NCI-H2171 treated with DMSO at 0.1 percent for 48 hours (cell line): ENCODE measurements at regions not wholly inside any gene's neighbourhood (a gene's known extent, or its start where the extent isn't known, plus 50 kb on each side); places are given as distances from the start of the nearest gene placed in this dataset.

ENCODE experiments used
- DNase-seq: peaks from one replicate; lab custom pipeline; 2025; lab: John Stamatoyannopoulos, UW

DNA sequence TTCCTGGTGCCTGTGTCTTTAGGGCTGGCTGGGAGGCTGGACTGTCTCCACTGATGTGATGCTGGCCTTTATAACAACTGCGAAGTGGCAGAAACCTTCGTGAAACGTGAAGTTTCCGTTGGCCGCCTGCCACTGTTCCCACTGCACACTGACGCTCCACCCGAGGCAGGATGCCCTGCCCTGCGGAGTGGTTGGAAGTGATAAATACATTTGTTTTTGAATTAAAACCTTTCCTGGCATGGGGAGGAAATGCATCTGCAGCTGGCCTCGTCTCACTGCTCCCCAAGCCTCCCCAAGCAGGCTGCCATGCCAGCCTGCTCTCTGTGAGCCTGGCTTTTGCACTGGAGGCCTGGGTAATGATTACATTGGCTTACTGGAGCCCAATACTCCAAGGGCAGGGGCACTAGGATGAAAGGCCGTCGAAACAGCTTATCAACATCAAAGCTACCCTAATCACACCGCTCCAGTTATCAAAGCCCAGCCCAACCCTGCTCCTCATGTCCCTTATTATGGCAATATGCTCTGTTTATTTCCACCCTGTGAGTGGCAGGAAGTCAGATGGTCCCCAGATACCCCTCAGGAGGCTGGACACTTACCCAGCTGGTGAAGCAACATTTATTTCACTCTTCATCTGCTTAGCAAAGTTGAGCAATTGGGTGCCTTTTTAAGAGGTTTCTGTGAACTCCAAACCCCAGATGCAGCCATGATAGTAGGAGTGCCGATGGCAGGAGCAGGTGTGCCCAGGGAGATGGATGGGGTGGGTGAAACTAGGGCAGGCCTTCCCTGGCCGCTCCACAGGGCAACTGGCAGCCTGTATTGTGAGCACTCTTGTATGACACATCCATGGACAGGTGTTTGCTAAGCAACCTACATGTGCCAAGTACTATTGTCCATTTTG is 97.4 kb upstream of the ITGA6 start:
- no peak for DNase-seq

DNA sequence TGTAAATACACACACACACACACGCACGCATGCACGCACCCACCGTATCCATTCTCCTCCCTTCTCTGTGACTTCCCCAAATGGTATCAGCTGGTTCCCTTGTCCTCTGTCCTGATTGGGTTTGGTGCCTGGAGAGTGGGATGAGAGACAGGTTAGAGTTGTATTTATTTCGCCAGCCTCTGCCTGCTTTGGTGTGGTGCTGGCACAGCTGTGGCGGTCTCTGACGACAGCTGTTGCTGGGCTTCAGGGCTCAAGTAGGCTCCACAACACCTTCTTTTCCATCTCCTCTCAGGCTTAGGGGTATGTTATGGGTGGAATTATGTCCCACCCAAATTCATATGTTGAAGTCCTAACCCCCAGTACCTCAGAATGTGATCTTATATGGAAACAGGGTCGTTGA is 94.9 kb upstream of the ITGA6 start:
- DNase-seq, result peak; percentile 10

DNA sequence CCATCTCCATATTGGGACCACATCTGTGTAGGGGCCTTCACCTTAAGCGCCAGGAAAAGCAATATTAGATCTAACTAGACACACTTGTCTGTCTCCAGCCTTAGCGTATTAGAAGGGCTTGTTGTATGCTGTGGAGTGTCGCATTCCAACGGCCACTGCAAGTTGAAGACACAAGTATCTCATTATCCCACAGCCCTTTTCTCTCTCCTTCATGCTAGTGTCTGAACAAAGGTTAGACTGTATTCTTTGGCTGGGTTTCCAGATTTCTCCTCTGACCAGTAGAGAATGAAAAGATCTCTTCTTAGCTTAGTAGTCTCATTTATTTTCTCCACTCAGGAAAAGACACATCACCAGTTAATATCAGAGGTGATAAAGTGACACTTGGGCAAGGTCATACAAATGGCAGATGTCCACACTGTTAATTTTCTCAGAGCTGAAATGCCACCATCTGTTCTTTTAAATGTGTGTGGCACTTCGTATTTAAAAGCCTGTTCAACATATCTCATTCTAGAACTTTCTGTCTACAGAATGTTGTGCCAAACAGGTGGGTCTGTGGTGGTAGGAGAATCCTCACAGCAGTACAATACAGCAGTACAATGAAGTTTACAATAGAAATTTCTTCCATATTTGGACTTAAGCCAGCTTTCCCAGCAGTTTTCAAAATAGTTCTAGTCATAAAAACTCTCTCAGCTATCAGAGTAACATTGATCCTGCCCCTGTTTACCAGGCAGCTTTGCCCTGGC is 94.0 kb upstream of the ITGA6 start:
- peak; percentile 26 for DNase-seq

DNA sequence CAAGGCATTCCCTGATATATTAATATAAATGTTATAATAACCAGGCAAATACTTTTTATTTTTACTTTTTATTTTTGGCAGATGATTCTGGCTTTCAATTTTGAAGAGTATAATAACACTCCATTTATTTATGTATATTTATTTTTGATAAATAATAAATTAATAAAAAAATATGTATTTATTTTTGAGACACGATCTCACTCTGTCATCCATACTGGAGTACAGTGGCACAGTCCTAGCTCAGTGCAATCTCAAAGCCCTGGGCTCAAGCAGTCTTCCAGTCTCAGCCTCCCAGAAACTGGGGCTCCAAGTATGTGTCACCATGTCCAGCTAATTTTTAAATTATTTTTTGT is 93.4 kb upstream of the ITGA6 start:
- no peak for DNase-seq

DNA sequence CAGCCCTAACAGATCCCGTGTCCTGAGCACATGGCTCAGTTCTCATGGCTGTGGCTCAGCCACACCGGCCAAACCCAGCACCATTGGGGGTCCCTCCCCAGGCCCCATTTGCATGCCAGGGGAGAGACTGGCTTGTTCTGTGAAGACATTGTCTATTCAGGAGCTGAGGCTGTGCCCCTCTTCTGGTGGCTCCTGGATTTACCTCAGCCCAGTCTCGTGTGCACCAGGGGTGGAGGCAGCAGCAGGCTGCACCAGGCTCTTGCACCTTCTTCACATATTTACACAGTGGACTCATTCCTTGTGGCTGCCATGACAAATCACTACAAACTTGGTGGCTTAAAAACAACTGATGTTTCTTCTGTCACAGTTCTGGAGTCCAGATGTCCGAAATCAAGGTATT is 92.4 kb upstream of the ITGA6 start:
- DNase-seq, result no peak

DNA sequence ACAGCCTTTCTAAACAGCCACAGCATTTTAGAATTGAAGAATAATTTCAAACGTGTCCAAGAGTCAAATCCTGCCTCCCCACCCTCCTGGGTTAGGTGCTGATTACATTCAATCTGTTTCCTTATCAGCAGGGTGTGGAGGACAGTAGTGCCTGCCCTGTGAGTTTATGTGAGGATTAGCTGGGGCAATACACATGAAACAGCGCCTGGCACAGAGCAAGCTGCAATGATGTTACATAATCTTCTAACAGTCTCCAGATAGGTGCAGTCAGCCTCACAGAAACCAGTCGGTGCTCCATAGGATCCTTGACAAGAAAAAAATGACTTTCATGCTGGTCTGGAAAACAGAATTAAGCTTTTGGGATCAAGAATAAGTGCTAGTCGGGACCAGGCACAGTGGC is 91.7 kb upstream of the ITGA6 start:
- DNase-seq, result no peak

DNA sequence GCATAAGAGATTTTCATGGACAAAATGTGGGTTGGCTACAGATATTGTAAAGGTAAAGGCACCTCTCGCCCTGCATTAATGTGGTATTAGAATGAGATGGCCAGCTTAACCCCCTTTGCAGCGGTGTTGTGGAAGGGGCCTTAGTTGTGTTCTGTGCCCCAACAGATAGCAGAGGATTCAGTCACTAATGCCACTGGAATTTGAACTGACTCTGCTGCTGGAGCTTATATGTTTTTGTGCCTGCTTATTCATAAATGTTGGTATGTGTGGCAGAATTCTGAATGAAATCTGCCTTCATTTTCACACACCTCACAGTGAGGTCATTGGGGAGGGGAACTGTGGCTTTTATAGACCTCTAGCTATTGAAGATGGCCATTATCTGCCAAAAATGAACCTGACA is 90.7 kb upstream of the ITGA6 start:
- no peak for DNase-seq

DNA sequence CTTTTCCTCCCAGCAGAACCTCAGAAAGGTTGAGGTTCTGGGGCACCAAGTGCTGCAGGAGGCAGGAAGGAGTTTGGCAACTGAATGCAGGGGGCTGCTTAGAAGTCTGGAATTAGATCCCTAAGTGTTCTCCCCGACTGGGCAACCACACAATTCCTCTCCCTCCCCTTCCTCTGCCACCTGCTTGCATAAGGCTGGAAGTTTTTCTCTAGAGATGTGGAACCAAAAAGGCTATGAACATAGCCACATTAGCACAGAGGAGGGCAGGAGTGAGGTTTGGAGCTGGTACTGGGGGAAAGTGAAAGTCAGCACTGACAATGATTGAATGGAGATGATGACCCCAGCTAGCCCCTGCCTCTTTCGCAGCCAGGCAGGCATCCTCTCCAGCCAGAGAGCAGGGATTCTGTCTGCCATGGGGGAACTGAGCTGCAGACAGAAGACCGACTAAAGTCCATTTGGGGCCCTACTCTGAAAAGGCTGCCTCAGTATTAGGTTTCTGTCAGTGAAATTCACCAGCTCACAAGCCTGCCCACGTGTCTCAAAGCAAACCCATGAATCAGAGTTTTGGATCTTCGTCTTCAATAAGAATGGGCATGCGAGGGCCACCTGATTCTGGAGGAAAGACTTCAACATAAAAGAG is 87.9 kb upstream of the ITGA6 start:
- DNase-seq, result peak; percentile 39

DNA sequence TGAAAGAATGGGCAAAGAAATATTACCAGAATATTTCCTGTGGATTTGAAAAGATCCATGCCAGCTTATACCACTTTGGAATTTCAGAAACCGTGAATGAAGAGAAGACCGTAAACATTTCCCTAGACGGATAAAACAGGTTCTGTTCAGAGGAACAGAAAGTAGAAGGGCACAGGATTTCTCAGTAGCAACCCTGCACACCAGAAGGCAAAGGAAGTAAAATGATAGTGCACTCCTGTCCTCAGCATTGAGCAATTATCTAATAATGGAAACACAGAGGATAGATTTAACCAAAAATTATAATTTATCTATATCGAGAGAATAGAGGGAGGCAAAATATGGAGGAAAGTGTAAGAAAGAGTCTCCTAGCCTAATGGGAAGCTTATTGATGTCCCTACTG is 87.0 kb upstream of the ITGA6 start:
- peak; percentile 5 for DNase-seq

DNA sequence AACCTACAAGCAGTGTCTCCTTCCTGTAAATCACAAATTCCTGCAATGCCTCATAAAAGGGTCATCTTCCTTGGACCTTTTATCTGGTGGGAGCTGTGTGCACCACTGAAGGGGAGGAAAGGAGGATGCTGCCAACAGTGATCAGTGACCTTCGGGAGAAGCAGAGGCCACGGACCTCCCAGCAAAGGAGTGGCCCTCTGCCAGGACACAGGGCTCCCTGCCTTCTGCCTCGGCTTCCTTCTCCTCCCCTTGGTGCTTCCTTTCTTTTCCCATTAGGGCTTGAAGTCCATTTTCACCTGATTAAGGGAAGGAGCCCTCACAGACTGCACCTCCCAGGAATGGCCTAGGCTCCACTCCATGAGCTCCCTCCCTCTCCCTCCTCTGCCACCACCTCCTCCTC is 85.3 kb upstream of the ITGA6 start:
- no peak for DNase-seq

DNA sequence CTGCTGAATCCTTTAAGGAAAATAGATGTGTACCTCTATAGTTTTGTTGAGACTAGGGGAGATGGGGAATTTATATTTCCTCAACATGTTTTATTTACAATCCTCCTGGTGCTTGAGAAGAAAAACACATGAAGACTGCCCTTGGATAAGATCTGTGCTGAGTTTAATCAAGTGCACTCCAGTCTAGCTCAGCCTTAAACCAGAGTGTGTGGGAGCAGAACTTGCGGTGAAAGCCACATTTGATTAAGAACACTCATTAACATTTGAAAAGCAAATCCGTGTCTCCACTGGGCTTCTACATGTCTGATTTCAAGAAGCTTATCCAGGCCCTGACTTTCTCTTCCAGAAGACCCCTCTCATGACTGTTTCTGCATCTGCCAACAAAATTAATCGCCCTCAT is 84.8 kb upstream of the ITGA6 start:
- no peak for DNase-seq

DNA sequence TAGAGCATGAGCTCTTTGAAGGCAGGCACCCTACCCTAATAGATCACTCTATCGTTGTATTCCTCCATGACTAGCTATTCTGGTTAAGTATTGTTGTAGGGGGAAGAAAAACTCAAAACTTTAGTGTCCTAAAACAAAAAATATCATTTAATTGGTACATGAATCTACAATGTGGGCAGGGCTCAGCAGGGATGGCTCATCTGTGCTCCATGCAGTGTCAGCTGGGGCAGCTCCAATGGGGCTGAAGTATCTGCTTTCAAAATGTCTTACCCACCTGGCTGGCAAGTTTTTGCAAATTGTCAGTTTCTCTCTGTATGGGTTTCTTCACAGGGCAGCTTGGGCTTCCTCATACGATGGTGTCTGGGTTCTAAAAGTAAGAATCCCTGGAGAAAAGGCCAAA is 83.2 kb upstream of the ITGA6 start:
- no peak for DNase-seq

DNA sequence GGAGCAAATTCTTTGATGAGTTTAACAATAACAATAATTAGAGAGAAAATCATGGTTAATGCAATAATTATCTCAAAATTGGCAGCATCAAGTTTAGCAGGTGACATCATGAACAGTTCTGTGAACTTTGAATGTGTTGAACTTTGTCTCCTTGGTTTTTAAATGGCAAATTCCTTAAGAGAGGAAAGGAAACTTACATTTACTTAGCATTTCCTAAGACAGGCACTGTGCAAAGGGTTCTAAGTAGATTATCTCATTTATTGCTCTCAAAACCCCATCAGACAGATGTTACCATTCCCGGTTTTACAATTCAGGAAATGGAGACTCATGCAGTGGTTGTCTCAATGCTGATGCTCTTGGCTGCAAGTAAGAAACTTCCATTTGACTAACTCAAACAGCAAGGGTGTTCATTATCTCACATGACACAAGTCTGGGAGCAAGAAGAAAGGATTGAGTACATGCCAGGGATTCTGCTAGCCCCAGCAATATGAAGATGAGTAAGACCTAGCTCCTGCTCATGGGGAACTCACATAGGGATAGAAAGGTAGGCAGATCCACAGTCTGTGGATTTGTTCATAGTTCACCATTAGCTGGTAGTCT is 81.3 kb upstream of the ITGA6 start:
- no peak for DNase-seq

DNA sequence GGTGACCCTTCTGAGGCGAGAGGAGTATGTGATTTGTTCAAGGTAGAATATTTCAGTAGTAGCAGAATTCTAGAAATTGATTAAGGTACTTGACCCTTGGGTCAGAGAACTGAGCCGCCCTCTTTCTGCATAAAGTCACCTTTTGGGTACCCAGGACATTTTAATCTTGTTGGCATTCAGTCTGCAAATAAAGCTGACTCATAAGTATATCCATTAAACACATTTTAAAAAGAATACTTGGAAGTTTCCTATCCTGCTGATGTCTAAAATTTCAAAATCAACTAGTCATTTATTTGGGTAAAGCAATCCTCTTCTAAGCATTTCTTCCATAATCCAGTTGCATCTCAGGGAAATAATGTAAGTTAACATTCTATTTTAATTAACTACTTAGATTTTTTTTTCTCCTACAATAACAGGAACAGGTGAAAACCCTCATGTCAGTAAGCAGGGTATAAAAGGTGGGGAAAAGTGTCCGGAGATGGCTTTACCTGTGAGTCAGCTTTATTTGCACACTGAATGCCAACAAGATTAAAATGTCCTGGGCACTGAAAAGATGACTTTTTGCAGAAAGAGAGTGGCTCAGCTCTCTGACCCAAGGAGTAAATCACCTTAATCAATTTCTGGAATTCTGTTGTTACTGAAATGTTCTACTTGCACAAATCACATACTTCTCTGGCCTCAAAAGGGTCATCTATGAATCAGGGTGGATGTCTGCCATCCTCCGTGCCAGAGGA is 78.7 kb upstream of the ITGA6 start:
- DNase-seq, result no peak

DNA sequence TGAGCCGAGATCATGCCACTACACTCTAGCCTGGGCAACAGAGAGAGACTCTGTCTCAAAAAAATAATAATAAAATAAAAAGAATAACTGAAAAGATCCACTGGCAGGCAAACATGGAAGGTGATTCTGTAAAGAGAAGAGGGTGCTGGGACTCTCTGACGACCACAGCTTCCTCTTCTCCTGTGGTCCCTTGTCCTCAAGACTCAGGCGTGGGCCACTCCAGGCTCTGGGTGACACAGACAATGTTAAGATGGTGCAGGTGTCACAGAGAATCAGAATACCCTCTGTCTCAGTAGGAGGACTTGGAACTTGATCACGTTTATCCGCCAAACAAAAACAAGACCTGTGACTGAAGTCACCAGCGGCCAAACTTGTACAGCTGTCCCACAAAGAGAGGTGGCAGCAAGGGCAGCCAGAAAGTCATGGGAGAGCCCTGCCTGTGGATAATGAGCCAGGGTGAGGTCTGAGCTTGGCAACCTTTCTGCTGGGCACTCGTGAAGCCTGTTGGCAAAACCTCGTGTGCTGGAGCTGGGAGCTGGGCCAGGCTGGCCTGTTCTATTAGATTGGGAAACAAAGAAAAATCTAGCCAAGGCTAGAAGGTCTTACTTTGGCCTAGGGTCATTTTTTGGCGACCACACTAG is 76.4 kb upstream of the ITGA6 start:
- no peak for DNase-seq

DNA sequence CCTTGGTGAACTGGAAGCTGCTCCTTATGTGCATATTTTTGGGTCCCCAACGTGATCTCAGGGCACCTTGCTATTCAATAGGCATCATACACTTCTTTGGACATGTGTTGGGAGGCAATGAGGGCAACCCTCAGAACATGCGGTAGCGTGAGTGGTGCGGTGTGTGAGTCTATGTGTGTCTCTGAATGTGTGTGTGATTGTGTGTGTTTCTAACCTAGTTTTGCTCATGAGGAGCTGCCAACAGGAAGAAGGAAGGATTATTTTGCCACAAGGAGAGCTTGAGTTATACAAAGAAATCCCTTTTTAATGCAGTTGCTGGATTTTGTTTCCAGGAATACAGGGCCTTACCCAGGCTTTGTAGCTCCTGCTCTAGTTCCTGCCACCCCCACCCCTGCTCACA is 75.8 kb upstream of the ITGA6 start:
- no peak for DNase-seq

DNA sequence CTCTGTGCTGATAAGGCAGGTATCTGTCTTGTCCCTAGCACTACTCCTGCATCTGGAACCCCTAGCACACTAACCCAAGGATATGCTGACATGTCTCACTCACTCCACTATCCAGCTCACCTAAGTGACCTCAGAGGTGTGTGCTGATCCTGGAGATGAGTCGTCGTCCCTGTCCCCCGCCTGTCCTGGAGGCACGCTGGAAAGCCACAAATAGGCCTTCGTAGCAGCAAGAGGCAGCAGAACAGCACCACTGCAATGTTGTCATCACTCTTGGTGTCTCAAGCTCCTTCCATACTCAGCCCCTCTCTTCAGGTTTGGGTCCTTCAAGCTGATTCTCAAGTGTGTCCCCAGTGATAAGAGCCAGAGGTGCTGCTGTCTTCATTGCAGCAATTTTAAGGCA is 73.0 kb upstream of the ITGA6 start:
- no peak for DNase-seq

DNA sequence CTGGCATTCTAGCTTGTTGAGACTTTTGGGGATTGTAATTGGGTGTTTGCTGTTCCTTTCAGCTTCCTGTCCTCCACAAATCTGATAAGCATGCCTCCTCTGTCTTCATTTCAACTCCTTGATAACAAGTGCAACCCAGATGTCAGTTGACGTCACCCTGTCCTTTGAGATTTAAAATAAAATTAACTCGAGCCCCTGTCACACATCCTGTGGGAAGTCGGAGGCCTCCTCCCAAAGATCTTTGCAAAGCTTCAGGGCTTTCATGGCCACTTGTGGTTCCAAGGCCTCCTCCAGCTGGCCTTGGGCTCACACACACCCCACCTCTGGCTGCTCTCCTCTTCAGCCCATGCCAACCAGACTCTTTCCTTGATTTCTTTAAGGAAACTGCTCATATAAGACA is 69.9 kb upstream of the ITGA6 start:
- DNase-seq, result no peak

DNA sequence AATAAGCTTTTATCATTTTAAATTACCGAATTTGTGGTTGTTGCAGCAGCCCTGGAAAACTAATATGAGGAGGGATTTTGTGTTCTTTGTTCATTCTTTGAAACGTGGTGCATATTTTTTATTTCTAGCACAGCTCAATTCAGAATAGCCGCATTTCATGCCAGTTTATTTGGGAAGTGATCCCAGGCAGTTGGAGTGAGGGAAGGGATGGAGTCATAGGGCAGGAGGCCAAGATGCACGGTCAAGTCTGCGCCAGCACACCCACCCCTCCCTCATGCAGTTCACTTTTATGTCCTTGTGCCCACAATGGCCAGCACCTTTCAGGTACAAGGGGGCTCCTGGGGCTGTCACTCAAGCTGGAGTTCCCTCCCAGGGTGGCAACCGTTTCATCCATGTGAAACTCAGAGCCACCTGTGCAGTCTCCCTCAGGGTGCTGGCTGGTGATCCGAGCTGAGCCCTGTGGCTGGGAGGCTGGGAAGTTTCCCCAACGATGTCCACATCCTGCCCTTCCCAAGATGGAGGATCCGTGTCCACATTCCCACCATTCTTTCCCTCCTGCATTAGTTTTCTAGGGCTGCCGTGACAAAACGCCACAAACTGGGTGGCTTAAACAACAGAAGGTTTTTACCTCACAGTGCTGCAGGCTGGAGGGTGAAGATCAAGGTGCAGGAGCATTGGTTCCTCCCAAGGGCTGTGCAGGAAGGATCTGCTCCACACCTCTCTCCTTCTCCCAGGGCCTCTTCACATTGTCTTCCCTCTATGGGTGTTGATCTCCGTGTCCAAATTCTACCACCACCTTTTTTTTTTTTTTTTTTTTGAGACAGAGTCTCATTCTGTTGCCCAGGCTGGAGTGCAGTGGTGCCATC is 68.5 kb upstream of the ITGA6 start:
- DNase-seq, result no peak

DNA sequence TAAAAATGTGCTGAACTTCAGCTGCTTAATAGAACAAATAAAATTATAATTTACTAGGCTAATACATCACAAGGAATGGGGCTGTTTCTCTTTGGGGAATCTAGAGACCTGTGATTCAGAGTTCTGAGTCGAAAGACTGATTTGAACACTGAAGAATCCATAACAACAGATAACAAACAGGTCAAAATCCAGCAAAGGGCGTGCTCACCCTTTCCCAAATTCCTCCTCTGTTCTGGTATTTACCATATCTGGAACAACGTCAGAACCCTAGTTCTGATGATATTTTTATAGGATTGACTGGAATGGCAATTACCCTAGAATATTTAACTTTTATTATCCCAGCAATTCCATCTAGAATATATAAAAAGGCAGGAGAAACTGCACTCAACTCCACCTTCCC is 66.0 kb upstream of the ITGA6 start:
- DNase-seq, result no peak

DNA sequence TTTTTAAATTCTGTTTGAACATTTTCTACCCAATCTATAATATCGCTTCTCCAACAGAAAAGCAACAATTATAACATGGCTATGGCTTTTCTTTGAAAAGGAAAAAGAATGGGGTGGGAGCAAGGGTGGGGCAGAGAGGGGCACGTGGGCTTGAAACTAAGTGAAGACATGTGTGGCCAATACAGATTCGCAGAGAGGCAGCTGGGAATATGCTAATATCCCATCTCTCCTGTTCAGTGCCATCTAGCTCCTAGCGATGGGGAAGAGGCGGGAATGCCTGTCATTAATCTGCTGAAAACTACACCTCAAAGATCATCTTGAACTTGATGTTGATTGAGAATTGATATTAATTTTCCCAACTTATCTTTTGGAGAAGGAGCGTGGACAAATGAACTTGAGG is 65.5 kb upstream of the ITGA6 start:
- DNase-seq, result no peak
